ENCODE measurements at regions not wholly inside any gene's neighbourhood (a gene's known extent, or its start where the extent isn't known, plus 50 kb on each side); places are given as distances from the start of the nearest gene placed in this dataset.

DNA sequence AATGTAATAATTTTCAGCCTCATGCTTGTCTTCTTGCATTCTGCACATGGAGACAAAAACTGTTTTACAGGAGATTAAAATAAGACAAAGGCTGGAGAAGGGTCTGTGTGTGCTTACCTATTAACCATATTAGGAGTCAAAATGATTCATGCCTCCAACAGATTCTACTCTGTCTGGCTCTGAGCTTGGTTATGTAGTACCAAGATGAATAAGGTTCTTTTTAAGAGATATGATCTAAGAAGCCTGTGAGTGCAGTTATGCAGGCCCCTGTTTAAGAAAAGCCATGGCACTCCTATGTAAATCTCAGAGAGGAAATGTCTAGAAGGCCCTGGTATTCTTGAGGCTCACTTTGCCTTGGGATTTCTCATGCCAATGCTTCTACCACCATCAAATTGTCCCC, 486.6 kb upstream of the CDH11 start:
- no peak overlapping the region for H3K4me3 ChIP-seq (replicated peaks; ENCODE audit: insufficient read depth, low read length)
- TF ChIP-seq, protein P1, sequence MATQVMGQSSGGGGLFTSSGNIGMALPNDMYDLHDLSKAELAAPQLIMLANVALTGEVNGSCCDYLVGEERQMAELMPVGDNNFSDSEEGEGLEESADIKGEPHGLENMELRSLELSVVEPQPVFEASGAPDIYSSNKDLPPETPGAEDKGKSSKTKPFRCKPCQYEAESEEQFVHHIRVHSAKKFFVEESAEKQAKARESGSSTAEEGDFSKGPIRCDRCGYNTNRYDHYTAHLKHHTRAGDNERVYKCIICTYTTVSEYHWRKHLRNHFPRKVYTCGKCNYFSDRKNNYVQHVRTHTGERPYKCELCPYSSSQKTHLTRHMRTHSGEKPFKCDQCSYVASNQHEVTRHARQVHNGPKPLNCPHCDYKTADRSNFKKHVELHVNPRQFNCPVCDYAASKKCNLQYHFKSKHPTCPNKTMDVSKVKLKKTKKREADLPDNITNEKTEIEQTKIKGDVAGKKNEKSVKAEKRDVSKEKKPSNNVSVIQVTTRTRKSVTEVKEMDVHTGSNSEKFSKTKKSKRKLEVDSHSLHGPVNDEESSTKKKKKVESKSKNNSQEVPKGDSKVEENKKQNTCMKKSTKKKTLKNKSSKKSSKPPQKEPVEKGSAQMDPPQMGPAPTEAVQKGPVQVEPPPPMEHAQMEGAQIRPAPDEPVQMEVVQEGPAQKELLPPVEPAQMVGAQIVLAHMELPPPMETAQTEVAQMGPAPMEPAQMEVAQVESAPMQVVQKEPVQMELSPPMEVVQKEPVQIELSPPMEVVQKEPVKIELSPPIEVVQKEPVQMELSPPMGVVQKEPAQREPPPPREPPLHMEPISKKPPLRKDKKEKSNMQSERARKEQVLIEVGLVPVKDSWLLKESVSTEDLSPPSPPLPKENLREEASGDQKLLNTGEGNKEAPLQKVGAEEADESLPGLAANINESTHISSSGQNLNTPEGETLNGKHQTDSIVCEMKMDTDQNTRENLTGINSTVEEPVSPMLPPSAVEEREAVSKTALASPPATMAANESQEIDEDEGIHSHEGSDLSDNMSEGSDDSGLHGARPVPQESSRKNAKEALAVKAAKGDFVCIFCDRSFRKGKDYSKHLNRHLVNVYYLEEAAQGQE (IDR thresholded peaks at IDR 0.05; ENCODE audit: insufficient replicate concordance, low read depth) = no peak
- TF ChIP-seq SPI1 (IDR thresholded peaks at IDR 0.05; ENCODE audit: borderline replicate concordance, low read depth) (no peak), GABPA (IDR thresholded peaks at IDR 0.05; ENCODE audit: low read depth) (no peak), POLR2AphosphoS5 (IDR thresholded peaks at IDR 0.05; ENCODE audit: low read depth) (no peak)
- TF ChIP-seq, protein P2, sequence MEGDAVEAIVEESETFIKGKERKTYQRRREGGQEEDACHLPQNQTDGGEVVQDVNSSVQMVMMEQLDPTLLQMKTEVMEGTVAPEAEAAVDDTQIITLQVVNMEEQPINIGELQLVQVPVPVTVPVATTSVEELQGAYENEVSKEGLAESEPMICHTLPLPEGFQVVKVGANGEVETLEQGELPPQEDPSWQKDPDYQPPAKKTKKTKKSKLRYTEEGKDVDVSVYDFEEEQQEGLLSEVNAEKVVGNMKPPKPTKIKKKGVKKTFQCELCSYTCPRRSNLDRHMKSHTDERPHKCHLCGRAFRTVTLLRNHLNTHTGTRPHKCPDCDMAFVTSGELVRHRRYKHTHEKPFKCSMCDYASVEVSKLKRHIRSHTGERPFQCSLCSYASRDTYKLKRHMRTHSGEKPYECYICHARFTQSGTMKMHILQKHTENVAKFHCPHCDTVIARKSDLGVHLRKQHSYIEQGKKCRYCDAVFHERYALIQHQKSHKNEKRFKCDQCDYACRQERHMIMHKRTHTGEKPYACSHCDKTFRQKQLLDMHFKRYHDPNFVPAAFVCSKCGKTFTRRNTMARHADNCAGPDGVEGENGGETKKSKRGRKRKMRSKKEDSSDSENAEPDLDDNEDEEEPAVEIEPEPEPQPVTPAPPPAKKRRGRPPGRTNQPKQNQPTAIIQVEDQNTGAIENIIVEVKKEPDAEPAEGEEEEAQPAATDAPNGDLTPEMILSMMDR (IDR thresholded peaks at IDR 0.05; ENCODE audit: insufficient read depth, low read length) = no peak
- no peak for DNase-seq (ENCODE audit: low read depth in 1 of 2, low spot score in 1 of 2)
- H3K27me3 ChIP-seq (ENCODE audit: insufficient read depth, poor library complexity, severe bottlenecking) = no peaks in the 10 kb centered on the region
- H3K27ac ChIP-seq (replicated peaks) = no peak overlapping the region

DNA sequence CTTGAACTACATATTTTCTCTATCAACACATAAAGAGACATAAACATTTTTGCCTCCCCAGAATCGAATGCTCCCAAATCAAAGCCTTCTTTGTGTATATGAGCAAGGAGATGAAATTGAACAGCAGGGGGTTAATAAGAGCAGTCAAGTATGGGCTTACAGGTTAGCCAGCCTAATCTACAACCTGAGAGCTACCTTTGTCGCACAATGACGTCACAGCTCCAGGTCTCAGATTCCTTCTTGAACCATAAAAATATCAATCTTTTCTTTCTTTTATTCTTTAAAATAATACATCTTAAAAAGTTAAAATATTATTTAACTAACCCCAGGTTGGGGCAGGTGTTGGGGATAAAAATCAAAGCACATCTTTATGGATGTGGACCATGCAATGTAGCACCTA, 482.9 kb upstream of the CDH11 start:
- Histone ChIP-seq H3K4me3 (replicated peaks; ENCODE audit: insufficient read depth, low read length) (no peak overlapping the region), H3K27ac (replicated peaks) (no peak overlapping the region), H3K27me3 (ENCODE audit: insufficient read depth, poor library complexity, severe bottlenecking) (no peaks in the 10 kb centered on the region)
- no peak for DNase-seq (ENCODE audit: low read depth in 1 of 2, low spot score in 1 of 2)
- TF ChIP-seq GABPA (IDR thresholded peaks at IDR 0.05; ENCODE audit: low read depth) (no peak), SPI1 (IDR thresholded peaks at IDR 0.05; ENCODE audit: borderline replicate concordance, low read depth) (no peak), POLR2AphosphoS5 (IDR thresholded peaks at IDR 0.05; ENCODE audit: low read depth) (no peak)
- TF ChIP-seq, protein P2 (IDR thresholded peaks at IDR 0.05; ENCODE audit: insufficient read depth, low read length) = no peak
- TF ChIP-seq, protein P1 (IDR thresholded peaks at IDR 0.05; ENCODE audit: insufficient replicate concordance, low read depth) = no peak

- no peaks in the 10 kb centered on the region for H3K27me3 ChIP-seq (ENCODE audit: insufficient read depth, poor library complexity, severe bottlenecking)
- DNase-seq (ENCODE audit: low read depth in 1 of 2, low spot score in 1 of 2) = no peak
- no peak overlapping the region for H3K27ac ChIP-seq (replicated peaks)
- TF ChIP-seq POLR2AphosphoS5 (IDR thresholded peaks at IDR 0.05; ENCODE audit: low read depth) (no peak), SPI1 (IDR thresholded peaks at IDR 0.05; ENCODE audit: borderline replicate concordance, low read depth) (no peak), GABPA (IDR thresholded peaks at IDR 0.05; ENCODE audit: low read depth) (no peak)
- TF ChIP-seq, protein P2 (IDR thresholded peaks at IDR 0.05; ENCODE audit: insufficient read depth, low read length) = no peak
- TF ChIP-seq, protein P1 (IDR thresholded peaks at IDR 0.05; ENCODE audit: insufficient replicate concordance, low read depth) = no peak
- H3K4me3 ChIP-seq (replicated peaks; ENCODE audit: insufficient read depth, low read length) = no peak overlapping the region
Observed at GRCh38 chr16:65601781-65602180, 479.9 kb upstream of the CDH11 start.
